HG02763 (cell line): ENCODE measurements at regions not wholly inside any gene's neighbourhood (a gene's known extent, or its start where the extent isn't known, plus 50 kb on each side); places are given as distances from the start of the nearest gene placed in this dataset.

ENCODE experiments used
- ATAC-seq: cut with Tn5 transposase; IDR thresholded peaks from one replicate; pipeline ENCODE4 v1.9.1; 2021; ENCODE audit warnings: mild to moderate bottlenecking, moderate library complexity; ENCODE audit not compliant: unreplicated experiment

- ATAC-seq: no peak
Measured at GRCh38 chr5:173689171-173689736, 72.8 kb upstream of the BOD1 start.

- no peak for ATAC-seq
Measured at GRCh38 chr5:173689737-173690360, 73.4 kb upstream of the BOD1 start.

- ATAC-seq: no peak
Measured at GRCh38 chr5:173691931-173692330, 75.5 kb upstream of the BOD1 start.

GRCh38 chr5:173693670-173694069, 77.2 kb upstream of the BOD1 start:
- no peak for ATAC-seq

- no peak for ATAC-seq
Measured at GRCh38 chr5:173696216-173696615, 79.8 kb upstream of the BOD1 start.

- ATAC-seq: no peak
Measured at GRCh38 chr5:173697931-173698579, 81.6 kb upstream of the BOD1 start.

- no peak for ATAC-seq
Measured at GRCh38 chr5:173699966-173700365, 83.5 kb upstream of the BOD1 start.

- no peak for ATAC-seq
Measured at GRCh38 chr5:173703466-173703865, 87.0 kb upstream of the BOD1 start.

GRCh38 chr5:173704615-173705511, 88.4 kb upstream of the BOD1 start:
- ATAC-seq: no peak

GRCh38 chr5:173705512-173706044, 89.1 kb upstream of the BOD1 start:
- no peak for ATAC-seq

- no peak for ATAC-seq
Measured at GRCh38 chr5:173706700-173707099, 90.2 kb upstream of the BOD1 start.

- peak; percentile 63 for ATAC-seq
Measured at GRCh38 chr5:173707392-173707791, 90.9 kb upstream of the BOD1 start.

- no peak for ATAC-seq
Measured at GRCh38 chr5:173709145-173709544, 92.7 kb upstream of the BOD1 start.

GRCh38 chr5:173709761-173710160, 93.3 kb upstream of the BOD1 start:
- ATAC-seq: no peak

GRCh38 chr5:173710528-173710927, 94.1 kb upstream of the BOD1 start:
- no peak for ATAC-seq

GRCh38 chr5:173711466-173711865, 95.0 kb upstream of the BOD1 start:
- ATAC-seq: no peak

- no peak for ATAC-seq
Measured at GRCh38 chr5:173712609-173713175, 96.2 kb upstream of the BOD1 start.

- no peak for ATAC-seq
Measured at GRCh38 chr5:173714551-173715428, 98.3 kb upstream of the BOD1 start.

- ATAC-seq: no peak
Measured at GRCh38 chr5:173715607-173716006, 99.2 kb upstream of the BOD1 start.
